ENCODE measurements at regions not wholly inside any gene's neighbourhood (a gene's known extent, or its start where the extent isn't known, plus 50 kb on each side); places are given as distances from the start of the nearest gene placed in this dataset.

DNA sequence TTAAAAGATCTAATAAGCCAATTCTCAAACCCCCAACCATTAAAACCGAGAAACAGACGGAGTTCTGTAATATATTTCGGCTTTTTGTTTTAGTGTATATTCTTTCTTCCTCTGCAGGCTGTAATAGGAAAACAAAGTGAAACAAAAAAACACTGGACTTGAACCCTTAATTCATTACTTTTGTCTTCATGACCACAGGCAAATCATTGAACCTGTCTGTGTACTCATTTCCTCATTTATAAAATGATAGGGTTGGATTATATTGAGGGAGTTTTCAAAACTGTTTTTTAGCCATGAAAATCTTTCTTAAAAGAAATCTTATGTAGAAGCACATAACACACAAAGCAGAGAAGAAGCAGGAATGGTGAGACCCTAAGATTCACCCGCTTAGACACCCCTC, 278.8 kb downstream of the CD83 start:
- TF ChIP-seq, protein P1, sequence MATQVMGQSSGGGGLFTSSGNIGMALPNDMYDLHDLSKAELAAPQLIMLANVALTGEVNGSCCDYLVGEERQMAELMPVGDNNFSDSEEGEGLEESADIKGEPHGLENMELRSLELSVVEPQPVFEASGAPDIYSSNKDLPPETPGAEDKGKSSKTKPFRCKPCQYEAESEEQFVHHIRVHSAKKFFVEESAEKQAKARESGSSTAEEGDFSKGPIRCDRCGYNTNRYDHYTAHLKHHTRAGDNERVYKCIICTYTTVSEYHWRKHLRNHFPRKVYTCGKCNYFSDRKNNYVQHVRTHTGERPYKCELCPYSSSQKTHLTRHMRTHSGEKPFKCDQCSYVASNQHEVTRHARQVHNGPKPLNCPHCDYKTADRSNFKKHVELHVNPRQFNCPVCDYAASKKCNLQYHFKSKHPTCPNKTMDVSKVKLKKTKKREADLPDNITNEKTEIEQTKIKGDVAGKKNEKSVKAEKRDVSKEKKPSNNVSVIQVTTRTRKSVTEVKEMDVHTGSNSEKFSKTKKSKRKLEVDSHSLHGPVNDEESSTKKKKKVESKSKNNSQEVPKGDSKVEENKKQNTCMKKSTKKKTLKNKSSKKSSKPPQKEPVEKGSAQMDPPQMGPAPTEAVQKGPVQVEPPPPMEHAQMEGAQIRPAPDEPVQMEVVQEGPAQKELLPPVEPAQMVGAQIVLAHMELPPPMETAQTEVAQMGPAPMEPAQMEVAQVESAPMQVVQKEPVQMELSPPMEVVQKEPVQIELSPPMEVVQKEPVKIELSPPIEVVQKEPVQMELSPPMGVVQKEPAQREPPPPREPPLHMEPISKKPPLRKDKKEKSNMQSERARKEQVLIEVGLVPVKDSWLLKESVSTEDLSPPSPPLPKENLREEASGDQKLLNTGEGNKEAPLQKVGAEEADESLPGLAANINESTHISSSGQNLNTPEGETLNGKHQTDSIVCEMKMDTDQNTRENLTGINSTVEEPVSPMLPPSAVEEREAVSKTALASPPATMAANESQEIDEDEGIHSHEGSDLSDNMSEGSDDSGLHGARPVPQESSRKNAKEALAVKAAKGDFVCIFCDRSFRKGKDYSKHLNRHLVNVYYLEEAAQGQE (IDR thresholded peaks at IDR 0.05; ENCODE audit: low read depth, low read length), result no peak
- TF ChIP-seq, protein P2, sequence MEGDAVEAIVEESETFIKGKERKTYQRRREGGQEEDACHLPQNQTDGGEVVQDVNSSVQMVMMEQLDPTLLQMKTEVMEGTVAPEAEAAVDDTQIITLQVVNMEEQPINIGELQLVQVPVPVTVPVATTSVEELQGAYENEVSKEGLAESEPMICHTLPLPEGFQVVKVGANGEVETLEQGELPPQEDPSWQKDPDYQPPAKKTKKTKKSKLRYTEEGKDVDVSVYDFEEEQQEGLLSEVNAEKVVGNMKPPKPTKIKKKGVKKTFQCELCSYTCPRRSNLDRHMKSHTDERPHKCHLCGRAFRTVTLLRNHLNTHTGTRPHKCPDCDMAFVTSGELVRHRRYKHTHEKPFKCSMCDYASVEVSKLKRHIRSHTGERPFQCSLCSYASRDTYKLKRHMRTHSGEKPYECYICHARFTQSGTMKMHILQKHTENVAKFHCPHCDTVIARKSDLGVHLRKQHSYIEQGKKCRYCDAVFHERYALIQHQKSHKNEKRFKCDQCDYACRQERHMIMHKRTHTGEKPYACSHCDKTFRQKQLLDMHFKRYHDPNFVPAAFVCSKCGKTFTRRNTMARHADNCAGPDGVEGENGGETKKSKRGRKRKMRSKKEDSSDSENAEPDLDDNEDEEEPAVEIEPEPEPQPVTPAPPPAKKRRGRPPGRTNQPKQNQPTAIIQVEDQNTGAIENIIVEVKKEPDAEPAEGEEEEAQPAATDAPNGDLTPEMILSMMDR (IDR thresholded peaks at IDR 0.05), result no peak
- no peak for TF ChIP-seq JUND (IDR thresholded peaks at IDR 0.05)

Data from SK-N-SH (cell line).